IMR-90 (cell line): ENCODE measurements at regions not wholly inside any gene's neighbourhood (a gene's known extent, or its start where the extent isn't known, plus 50 kb on each side); places are given as distances from the start of the nearest gene placed in this dataset.

ENCODE experiments used
- ATAC-seq: fragments of 200-7000 bp; cut with Tn5 transposase; 2 replicates; pipeline ENCODE4 v1.9.1; 2020; ENCODE audit warnings: low read depth, mild to moderate bottlenecking, moderate library complexity
- BruUV-seq: library from RNA; stranded (reverse); fragments of 400-500 nt; replicated peaks from 2 replicates; lab custom pipeline; 2021; lab: Mats Ljungman, UMichigan
- CTCF ChIA-PET: fragments of 300-600 bp; formaldehyde crosslinking; extraction: SDS; loops from one replicate; lab custom pipeline; 2021; ENCODE audit warnings: antibody characterized with exemption; lab: Yijun Ruan, JAX
- POLR2A ChIA-PET: fragments of 300-600 bp; sonication (Branson Sonifier 250); formaldehyde crosslinking; loops from one replicate; lab custom pipeline; 2022; ENCODE audit warnings: antibody characterized with exemption; ENCODE audit not compliant: unreplicated experiment; lab: Charles Lee
- DNase-seq: peaks from one replicate; pipeline ENCODE4 v3.0.0; 2013
- H2AFZ ChIP-seq: replicated peaks from 2 replicates; pipeline ENCODE3; 2013; ENCODE audit warnings: low read length, mild to moderate bottlenecking; ENCODE audit not compliant: poor library complexity
- H2AK5ac ChIP-seq: 2 replicates; pipeline ENCODE4 v1.6.1; 2013; ENCODE audit warnings: low read depth, low read length, inconsistent platforms
- H2AK9ac ChIP-seq: replicated peaks from 2 replicates; pipeline ENCODE3; 2013; ENCODE audit warnings: mild to moderate bottlenecking, low read depth, low read length, moderate library complexity; ENCODE audit not compliant: poor library complexity
- H2BK120ac ChIP-seq: 2 replicates; pipeline ENCODE4 v1.6.1; 2013; ENCODE audit warnings: low read depth, low read length, inconsistent platforms
- H2BK15ac ChIP-seq: 3 replicates; pipeline ENCODE4 v1.6.1; 2013; ENCODE audit warnings: low read depth, low read length, inconsistent platforms
- H2BK20ac ChIP-seq: 2 replicates; pipeline ENCODE4 v1.6.1; 2013; ENCODE audit warnings: low read depth, mild to moderate bottlenecking, inconsistent platforms, low read length, moderate library complexity
- H2BK5ac ChIP-seq: 2 replicates; pipeline ENCODE4 v1.6.1; 2013; ENCODE audit warnings: mild to moderate bottlenecking, low read depth, low read length, inconsistent platforms; ENCODE audit not compliant: poor library complexity, severe bottlenecking
- H3K14ac ChIP-seq: replicated peaks from 2 replicates; pipeline ENCODE4 v1.6.1; 2013; ENCODE audit warnings: low read depth, low read length, inconsistent platforms
- H3K18ac ChIP-seq: 2 replicates; pipeline ENCODE4 v1.6.1; 2013; ENCODE audit warnings: low read depth, low read length, control low read depth
- H3K23ac ChIP-seq: 2 replicates; pipeline ENCODE4 v1.6.1; 2013; ENCODE audit warnings: low read depth, low read length, inconsistent platforms
- H3K27ac ChIP-seq: 2 replicates; pipeline ENCODE4 v1.5.1; 2013; ENCODE audit warnings: mild to moderate bottlenecking, control low read depth, low read length; ENCODE audit not compliant: insufficient read depth
- H3K27me3 ChIP-seq: 2 replicates; pipeline ENCODE4 v1.6.1; 2013; ENCODE audit warnings: low read length; ENCODE audit not compliant: control insufficient read depth, insufficient read depth
- H3K36me3 ChIP-seq: 2 replicates; pipeline ENCODE4 v1.6.1; 2013; ENCODE audit warnings: low read length, mixed read lengths; ENCODE audit not compliant: control insufficient read depth, insufficient read depth
- H3K4ac ChIP-seq: 2 replicates; pipeline ENCODE4 v1.6.1; 2013; ENCODE audit warnings: low read depth, low read length, inconsistent platforms
- H3K4me1 ChIP-seq: 2 replicates; pipeline ENCODE4 v1.6.1; 2013; ENCODE audit warnings: low read length, mixed read lengths; ENCODE audit not compliant: control insufficient read depth, insufficient read depth
- H3K4me2 ChIP-seq: 2 replicates; pipeline ENCODE4 v1.6.1; 2013; ENCODE audit warnings: low read depth, mild to moderate bottlenecking, control low read depth, low read length, moderate library complexity
- H3K4me3 ChIP-seq: 2 replicates; pipeline ENCODE4 v1.5.1; 2013; ENCODE audit warnings: low read depth, mild to moderate bottlenecking, control low read depth, low read length, moderate library complexity; ENCODE audit not compliant: insufficient read depth
- H3K56ac ChIP-seq: 2 replicates; pipeline ENCODE4 v1.6.1; 2013; ENCODE audit warnings: low read length, inconsistent platforms; ENCODE audit not compliant: insufficient read depth; ENCODE audit errors: extremely low read depth
- H3K79me1 ChIP-seq, 2 experiments: 2 replicates each; pipeline ENCODE4 v1.6.1; 2013; ENCODE audit warnings: low read length in 2 of 2, inconsistent platforms in 1 of 2, low read depth in 1 of 2
- H3K9ac ChIP-seq: 2 replicates; pipeline ENCODE4 v1.6.1; 2013; ENCODE audit warnings: low read depth, low read length, control low read depth
- H3K9me1 ChIP-seq: 2 replicates; pipeline ENCODE4 v1.6.1; 2013; ENCODE audit warnings: low read length, inconsistent platforms; ENCODE audit not compliant: insufficient read depth
- H3K9me3 ChIP-seq: 2 replicates; pipeline ENCODE4 v1.6.1; 2013; ENCODE audit warnings: low read length; ENCODE audit not compliant: control insufficient read depth, insufficient read depth
- H4K20me1 ChIP-seq: 2 replicates; pipeline ENCODE4 v1.6.1; 2013; ENCODE audit warnings: low read length, inconsistent platforms; ENCODE audit not compliant: insufficient read depth
- H4K5ac ChIP-seq: 2 replicates; pipeline ENCODE4 v1.6.1; 2013; ENCODE audit warnings: mild to moderate bottlenecking, low read depth, low read length, control low read depth
- H4K8ac ChIP-seq, 2 experiments: 2 replicates each; pipeline ENCODE4 v1.6.1; 2013; ENCODE audit warnings: low read depth in 2 of 2, low read length in 2 of 2, control low read depth in 1 of 2, inconsistent platforms in 1 of 2
- H4K91ac ChIP-seq: 2 replicates; pipeline ENCODE4 v1.6.1; 2013; ENCODE audit warnings: low read depth, low read length, inconsistent platforms; ENCODE audit not compliant: insufficient read depth
- BHLHE40 ChIP-seq: fragments of 150-350 bp; IDR thresholded peaks from 2 replicates; pipeline ENCODE4 v1.6.1; 2016; ENCODE audit warnings: mild to moderate bottlenecking, low read depth, low read length
- CEBPB ChIP-seq: IDR thresholded peaks from 2 replicates; pipeline ENCODE4 v1.6.1; 2012; ENCODE audit warnings: low read depth, low read length, improper control_type of control experiment
- CTCF ChIP-seq: conservative IDR thresholded peaks from 2 replicates; pipeline ENCODE4 v1.5.1; 2012; ENCODE audit warnings: mild to moderate bottlenecking, low read depth, low read length, improper control_type of control experiment
- ELK1 ChIP-seq: fragments of 150-350 bp; IDR thresholded peaks from 2 replicates; pipeline ENCODE4 v1.6.1; 2016; ENCODE audit warnings: low read depth, mild to moderate bottlenecking, low read length, moderate library complexity, borderline replicate concordance
- MAFK ChIP-seq: IDR thresholded peaks from 2 replicates; pipeline ENCODE4 v1.6.1; 2012; ENCODE audit warnings: low read depth, low read length, improper control_type of control experiment
- MAZ ChIP-seq: IDR thresholded peaks from 2 replicates; pipeline ENCODE4 v1.6.1; 2012; ENCODE audit warnings: low read depth, mild to moderate bottlenecking, low read length, improper control_type of control experiment, moderate library complexity, borderline replicate concordance
- POLR2A ChIP-seq: IDR thresholded peaks from 2 replicates; pipeline ENCODE4 v1.6.1; 2012; ENCODE audit warnings: mild to moderate bottlenecking, low read depth, low read length
- RCOR1 ChIP-seq: IDR thresholded peaks from 2 replicates; pipeline ENCODE4 v1.6.1; 2012; ENCODE audit warnings: mild to moderate bottlenecking, low read length, improper control_type of control experiment; ENCODE audit not compliant: insufficient replicate concordance
- RFX5 ChIP-seq: IDR thresholded peaks from 2 replicates; pipeline ENCODE4 v1.8.0; 2012; ENCODE audit warnings: low read depth, mild to moderate bottlenecking, low read length, moderate library complexity
- USF2 ChIP-seq: fragments of 150-350 bp; IDR thresholded peaks from 2 replicates; pipeline ENCODE4 v1.6.1; 2017; ENCODE audit warnings: mild to moderate bottlenecking, antibody characterized with exemption, low read length, low read depth
- WGBS, 2 experiments: methylation state at CpG; one replicate each; pipeline versions ENCODE4 v1.1.5 to v1.1.7; 2013; ENCODE audit warnings: missing lambda C conversion rate in 2 of 2; ENCODE audit not compliant: insufficient read length in 1 of 2; ENCODE audit errors: extremely low coverage in 2 of 2; 5-methylcytosine and 5-hydroxymethylcytosine counted together
- dilution Hi-C: fragments of 300-500 bp; cut with HindIII; formaldehyde crosslinking; loops from one replicate; pipeline ENCODE4 v1.14.3; 2018; ENCODE audit warnings: low sequenced_read_pairs; ENCODE audit not compliant: unreplicated experiment
- in situ Hi-C: fragments of 300-500 bp; cut with MboI; formaldehyde crosslinking; loops from 3 replicates; pipeline ENCODE4 v1.14.3; 2019; ENCODE audit warnings: low sequenced_read_pairs, inconsistent platforms, mixed read lengths
- intact Hi-C: fragments of 100-400 bp; cut with micrococcal nuclease; formaldehyde crosslinking; loops from 2 replicates; pipeline ENCODE4 v1.10.0; 2022

- Histone ChIP-seq H2BK20ac (no peak overlapping the region), H2BK120ac (no peak overlapping the region), H2AK5ac (no peak overlapping the region), H3K23ac (no peak overlapping the region), H3K4me3 (no peak overlapping the region), H3K9ac (no peak overlapping the region), H2BK5ac (no peak overlapping the region), H4K5ac (no peak overlapping the region), H4K20me1 (no peaks in the 10 kb centered on the region), H3K36me3 (no peaks in the 10 kb centered on the region), H3K27ac (no peak overlapping the region), H3K79me1 (no peaks in the 10 kb centered on the region), H3K18ac (no peak overlapping the region), H4K91ac (no peak overlapping the region), H2BK15ac (no peak overlapping the region), H2AFZ (no peak overlapping the region), H4K8ac (no peak overlapping the region), H3K9me1 (no peaks in the 10 kb centered on the region), H3K4me1 (no peaks in the 10 kb centered on the region), H3K56ac (no peak overlapping the region), H3K4ac (no peak overlapping the region), H3K27me3 (no peaks in the 10 kb centered on the region), H2AK9ac (no peak overlapping the region), H3K9me3 (peaks cover 2% of the 10 kb centered on the region; the same call in 1 of the 2 replicates), H3K4me2 (no peak overlapping the region), H3K14ac (no peak overlapping the region)
- no peak for ATAC-seq
- ChIA-PET POLR2A (no interaction called here), CTCF (no interaction called here)
- BruUV-seq, result no TSS peak
- no peak for DNase-seq
- intact Hi-C loops, result no loop called here
- WGBS, 2 experiments, result no CpG with 5 or more reads among the region's 2 CpGs
- no peak for TF ChIP-seq RCOR1
- no peak for TF ChIP-seq ELK1
- TF ChIP-seq MAFK, result no peak
- no peak for TF ChIP-seq RFX5
- TF ChIP-seq USF2, result no peak
- TF ChIP-seq BHLHE40, result no peak
- no peak for TF ChIP-seq CEBPB
- no peak for TF ChIP-seq MAZ
- TF ChIP-seq POLR2A, result no peak
- no peak for TF ChIP-seq CTCF
- in situ Hi-C loops, result no loop called here
- dilution Hi-C loops, result no loop called here
These were observed 120.2 kb upstream of the NCAM2 start for GRCh38 chr21:20877976-20878375.
